ENCODE measurements at regions not wholly inside any gene's neighbourhood (a gene's known extent, or its start where the extent isn't known, plus 50 kb on each side); places are given as distances from the start of the nearest gene placed in this dataset.
"Not testable (repeated sequence)": the region's sequence is repeated elsewhere in the genome, so short reads cannot be mapped to it uniquely, and the experiment has no call there.

DNA sequence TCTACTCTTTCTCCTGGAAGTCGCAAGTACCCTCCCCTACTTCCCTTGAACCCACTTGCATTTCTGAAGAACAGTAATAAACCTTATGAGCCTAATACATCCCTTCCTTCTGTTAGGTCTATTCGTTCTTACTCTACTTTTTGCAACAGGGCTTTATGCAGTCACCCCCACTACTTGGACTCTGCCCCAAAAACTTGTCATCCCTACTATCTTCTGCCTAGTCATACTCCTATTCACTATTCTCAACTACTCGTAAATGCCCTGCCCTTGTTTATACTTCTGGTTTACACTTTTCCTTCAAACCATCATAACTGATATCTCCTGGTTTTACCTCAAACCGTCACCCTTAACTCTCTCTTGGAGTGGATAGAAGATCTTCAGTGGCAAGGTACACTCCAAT, 55.2 kb upstream of the SLIT2 start:
- no peak for DNase-seq

GRCh38 chr4:20195071-20195885, 56.4 kb upstream of the SLIT2 start:
- DNase-seq = no peak

DNA sequence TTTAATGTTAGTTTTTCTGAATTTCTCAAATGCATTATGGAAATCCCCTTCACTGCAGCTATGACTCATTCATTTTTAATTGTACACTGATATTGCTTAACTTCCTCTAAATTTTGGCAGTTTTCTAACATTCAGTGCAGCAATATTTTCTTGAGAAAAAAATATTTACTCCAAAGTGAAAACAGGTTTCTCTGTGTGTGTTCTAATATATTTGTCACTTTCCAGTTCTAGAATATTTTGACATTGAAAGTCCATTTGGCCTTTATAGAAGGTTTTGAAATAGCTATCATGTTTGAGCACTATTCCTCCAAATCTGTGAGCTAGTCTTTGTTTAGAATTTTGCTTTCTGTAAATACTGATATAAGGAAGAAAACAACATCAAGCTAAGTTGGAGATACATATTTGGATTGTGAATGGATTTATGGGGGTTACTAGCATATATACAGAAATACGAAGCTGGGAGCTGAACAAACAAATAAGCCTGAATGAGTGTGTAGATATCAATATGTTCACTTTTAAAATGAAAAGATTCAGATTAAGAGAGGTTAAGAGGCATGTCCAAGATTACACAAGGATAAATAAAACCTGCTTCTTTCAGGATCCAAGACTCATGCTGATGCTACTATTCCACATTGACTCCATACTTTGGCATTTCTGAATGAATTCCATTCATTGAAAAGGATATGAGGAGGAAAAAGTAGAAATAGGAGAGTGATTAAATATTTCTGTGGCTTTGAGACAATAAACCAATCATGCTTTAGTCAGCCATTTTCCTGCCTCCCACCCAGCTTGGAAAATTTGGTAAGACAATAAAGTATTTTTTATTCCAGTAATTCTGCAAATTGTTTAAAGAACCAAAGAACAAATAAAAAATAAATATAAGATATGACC, 57.3 kb upstream of the SLIT2 start:
- no peak for DNase-seq

DNA sequence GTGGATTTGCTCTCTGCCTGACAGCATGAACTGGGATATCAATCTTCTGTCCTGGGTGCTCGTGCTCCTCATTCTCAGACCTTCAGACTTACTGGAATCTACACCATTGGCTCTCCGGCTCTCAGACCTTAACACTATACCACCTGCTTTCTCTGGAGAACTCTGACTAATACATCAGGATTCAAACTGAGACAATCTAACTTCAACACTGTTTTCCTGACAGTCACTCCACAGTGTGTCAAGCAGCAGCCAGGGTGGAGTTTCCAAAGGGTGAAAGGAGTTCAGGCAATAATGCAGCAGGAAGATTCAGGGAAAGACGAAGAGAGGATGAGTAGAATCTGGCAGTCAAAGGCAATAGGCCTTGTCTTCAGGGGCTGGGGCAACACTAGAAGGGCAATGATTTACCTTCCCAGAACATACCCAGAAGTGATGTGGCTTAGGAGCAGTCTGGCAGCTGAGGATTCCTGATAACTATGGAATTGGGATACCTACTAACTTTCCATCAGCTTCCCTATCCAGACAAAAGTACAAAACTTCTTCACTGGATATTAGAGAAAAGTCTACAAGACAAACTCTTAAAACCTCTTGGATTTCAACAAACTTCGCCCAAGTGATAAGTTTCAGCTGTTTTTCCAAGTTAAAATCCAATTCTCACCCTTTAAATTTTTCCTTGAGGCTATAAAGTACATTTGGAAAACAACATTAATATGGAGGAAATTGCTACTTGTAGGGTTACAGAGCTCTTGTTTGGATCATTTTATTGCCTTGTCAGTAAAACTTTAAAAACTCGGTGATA, 58.4 kb upstream of the SLIT2 start:
- no peak for DNase-seq

DNA sequence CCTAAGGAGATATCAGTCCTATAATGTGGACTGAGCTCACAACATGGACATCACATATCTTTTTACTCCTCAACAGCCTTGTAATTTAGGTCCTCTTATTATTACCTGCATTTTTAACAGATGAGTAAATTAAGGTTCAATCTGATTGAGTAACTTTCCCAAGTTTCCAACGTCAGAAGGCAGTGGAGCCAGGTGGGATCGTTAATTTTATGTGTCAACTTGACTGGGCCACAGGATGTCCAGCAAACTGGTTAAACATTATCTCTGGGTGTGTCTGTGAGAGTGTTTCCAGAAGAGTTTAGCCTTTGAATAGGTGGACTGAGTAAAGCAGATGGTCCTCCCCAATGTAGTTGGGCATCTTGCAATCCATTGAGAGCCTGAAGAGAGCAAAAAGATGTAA, 59.0 kb upstream of the SLIT2 start:
- DNase-seq = no peak

GRCh38 chr4:20185103-20185502, 66.6 kb upstream of the SLIT2 start:
- DNase-seq = no peak

DNA sequence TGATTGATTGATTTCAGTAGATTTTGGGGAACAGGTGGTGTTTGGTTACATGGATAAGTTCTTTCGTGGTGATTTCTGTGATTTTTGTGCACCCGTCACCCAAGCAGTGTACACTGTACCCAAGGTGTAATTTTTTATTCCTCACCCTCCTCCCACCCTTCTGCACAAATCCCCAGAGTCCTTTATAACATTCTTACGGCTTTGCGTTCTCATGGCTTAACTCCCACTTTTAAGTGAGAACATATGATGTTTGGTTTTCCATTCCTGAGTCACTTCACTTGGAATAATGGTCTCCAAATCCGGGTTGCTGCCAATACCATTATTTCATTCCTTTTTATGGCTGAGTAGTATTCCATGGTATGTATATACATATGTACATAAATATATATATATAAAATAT, 68.6 kb upstream of the SLIT2 start:
- DNase-seq = not testable (repeated sequence)

- no peak for DNase-seq
These were observed 69.8 kb upstream of the SLIT2 start for GRCh38 chr4:20181926-20182325.

DNA sequence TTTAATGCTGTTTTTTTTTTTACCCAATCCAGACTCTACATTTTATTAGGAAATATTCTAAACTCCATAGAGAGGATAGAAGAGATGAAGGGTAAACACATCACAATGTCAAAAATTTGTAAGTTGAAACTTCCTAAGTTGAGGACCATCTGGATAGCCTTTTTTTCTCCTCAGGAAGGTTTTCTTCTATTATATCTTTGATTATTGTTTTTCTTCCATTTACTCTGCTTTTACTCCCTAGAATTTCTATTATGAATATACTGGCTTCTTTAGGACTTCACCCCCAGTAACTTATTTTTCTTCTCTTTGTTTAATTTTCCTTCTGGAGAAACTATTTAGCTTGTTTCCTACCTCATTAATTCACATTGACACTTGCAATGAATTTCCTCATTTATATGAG, 71.2 kb upstream of the SLIT2 start:
- no peak for DNase-seq

GRCh38 chr4:20178902-20179576, 72.7 kb upstream of the SLIT2 start:
- no peak for DNase-seq

DNA sequence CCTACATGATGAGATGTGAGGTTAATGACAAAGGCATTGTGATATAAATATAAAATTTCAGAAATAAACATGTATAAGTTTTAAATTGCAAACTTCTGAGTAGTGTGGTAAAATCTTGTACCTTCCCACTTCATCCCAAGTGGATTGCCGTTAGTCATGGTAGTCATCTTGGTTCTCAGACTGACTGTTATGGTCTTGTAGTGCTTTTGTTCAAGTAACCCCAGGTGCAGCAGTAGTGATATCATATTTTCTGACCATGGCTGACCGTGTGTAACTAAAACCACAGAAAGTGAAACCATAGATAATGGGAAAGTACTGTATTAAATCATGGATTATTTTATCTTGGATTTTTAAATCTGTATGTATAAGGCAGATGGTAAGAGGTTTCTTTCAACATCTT, 74.8 kb upstream of the SLIT2 start:
- DNase-seq = no peak

- no peak for DNase-seq
These were observed 79.5 kb upstream of the SLIT2 start for GRCh38 chr4:20172070-20172760.

GRCh38 chr4:20166544-20166943, 85.2 kb upstream of the SLIT2 start:
- DNase-seq = no peak

GRCh38 chr4:20159516-20159915, 92.2 kb upstream of the SLIT2 start:
- DNase-seq = no peak

DNA sequence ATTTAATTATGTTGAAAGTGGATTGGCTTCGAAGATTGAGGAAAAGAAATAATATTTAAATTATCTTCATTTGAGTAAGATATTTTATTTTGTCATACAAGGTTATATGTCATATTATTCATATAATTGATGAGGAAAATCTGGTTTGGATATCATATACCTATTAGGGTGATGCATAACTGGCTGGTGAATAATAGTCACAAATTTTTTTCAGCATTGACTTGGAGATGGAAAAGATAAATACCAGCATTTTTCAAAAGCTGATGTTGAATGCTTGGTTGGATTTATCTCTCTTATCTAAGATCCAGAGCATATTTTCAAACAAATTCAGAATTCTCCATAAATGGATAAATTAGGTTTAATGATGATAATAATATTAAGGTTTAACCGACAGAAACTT, 93.5 kb upstream of the SLIT2 start:
- DNase-seq = no peak

DNA sequence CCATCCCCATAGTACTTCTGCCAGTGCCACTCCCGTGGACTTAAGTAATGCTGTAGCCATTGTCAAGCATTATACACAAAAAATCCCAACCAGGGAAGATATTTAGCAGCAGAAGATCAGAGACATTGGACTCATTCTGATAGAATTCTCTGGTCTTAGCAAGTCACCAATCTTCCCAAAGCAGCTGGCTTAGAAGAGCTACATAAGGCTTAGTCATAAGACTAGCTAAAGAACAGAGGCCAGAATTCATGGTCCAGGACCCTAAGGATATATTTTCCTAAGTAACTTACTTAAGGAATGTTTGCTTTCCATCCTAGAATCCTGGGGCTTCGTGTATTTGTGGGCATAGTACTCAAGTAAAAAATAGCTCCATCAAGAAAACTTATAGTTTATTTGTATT, 100.3 kb upstream of the SLIT2 start:
- no peak for DNase-seq

- DNase-seq = not testable (repeated sequence)
These were observed 102.6 kb upstream of the SLIT2 start for GRCh38 chr4:20149143-20149542.

DNA sequence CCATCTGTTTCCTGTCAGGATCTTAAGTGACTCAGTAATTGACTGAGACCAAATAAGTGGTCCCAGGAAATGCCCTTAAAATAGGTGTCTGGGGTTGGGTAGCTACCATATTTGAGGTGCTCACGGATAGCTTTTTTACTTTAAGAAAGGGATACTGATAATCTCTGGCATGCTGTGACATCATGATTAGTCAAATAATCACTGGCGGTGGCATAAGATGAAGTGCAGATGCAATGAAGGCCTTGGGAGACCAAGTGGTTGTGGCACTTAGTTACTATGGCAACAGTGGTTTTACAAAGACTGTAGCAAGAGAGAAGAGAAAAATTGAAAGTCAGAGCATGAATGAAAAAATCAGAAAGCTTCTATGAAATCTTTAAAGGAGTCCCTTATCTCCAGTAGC, 114.5 kb upstream of the SLIT2 start:
- DNase-seq = no peak

DNA sequence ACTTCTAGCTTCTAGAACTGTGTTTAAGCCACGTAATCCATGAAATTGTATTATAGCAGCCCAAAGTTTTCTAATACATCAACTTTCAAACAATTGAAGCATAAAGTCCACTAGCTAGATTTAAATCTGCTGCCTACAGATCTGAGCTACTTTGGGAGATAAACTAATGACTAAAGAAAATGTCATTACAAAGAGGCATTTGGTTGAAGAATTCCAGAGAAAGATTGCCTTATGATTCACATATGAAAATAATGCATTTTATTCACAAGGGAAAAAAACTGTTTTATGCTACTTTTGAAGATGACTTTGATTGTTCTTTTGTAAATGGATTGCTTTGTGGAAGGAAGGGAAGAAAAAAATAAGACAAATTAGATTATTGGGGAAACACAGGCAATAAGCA, 124.1 kb upstream of the SLIT2 start:
- no peak for DNase-seq

- no peak for DNase-seq
These were observed 124.8 kb upstream of the SLIT2 start for GRCh38 chr4:20126906-20127305.

DNA sequence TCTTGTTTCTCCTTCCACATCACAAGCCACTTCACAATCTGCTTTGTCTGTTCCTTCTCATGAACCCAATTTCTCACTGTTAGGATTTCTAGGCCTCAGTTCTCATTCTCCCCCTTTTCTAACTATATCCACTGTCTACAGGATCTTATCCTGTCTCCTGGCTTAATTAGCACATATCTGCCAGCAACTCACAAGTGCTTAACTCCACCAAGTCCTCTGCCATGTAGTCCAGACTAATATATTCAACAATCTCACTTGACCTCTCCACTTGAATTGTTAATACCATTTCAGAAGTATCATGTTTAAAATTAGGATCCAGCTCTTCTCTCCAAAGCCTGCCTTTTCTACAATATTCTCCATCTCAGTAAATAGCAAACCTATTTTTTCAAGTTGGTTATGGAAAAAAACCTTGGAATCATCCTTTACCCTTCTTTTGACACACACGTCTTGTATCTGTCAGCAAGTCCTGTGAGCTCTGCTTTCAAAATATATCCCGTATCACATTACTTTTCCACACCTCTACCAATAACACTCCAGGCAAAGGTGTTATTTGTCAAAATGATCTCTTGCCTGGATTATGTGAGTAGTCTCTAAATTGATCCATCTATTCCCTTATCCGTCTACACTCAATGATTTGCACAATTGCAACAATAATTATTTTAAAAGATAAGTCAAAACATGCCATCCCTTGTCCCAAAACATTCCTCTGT, 127.2 kb upstream of the SLIT2 start:
- DNase-seq = no peak

Measured in activated gamma-delta T cell (primary cell).